NCI-H460 (cell line): ENCODE measurements at regions not wholly inside any gene's neighbourhood (a gene's known extent, or its start where the extent isn't known, plus 50 kb on each side); places are given as distances from the start of the nearest gene placed in this dataset.
A peak's percentile ranks its signal among the peaks of the same experiment; 100 is the strongest.
"Not testable (repeated sequence)": the region's sequence is repeated elsewhere in the genome, so short reads cannot be mapped to it uniquely, and the experiment has no call there.

Source experiments
- DNase-seq: peaks from one replicate; pipeline ENCODE4 v3.0.0-alpha.2; 2016; ENCODE audit warnings: low read depth; ENCODE audit errors: extremely low read depth

- no peak for DNase-seq
These were observed 836.5 kb upstream of the SEMA6D start for GRCh38 chr15:46880791-46881190.

GRCh38 chr15:46892621-46893160 lies 824.6 kb upstream of the SEMA6D start:
- DNase-seq, result peak; percentile 13

- DNase-seq, result no peak
These were observed 822.7 kb upstream of the SEMA6D start for GRCh38 chr15:46894644-46895043.

GRCh38 chr15:46897266-46897665 lies 820.0 kb upstream of the SEMA6D start:
- DNase-seq, result no peak

GRCh38 chr15:46901001-46901400 lies 816.3 kb upstream of the SEMA6D start:
- DNase-seq, result no peak

- DNase-seq, result no peak
These were observed 799.5 kb upstream of the SEMA6D start for GRCh38 chr15:46917721-46918252.

- no peak for DNase-seq
These were observed 798.7 kb upstream of the SEMA6D start for GRCh38 chr15:46918462-46919140.

GRCh38 chr15:46921891-46922290 lies 795.4 kb upstream of the SEMA6D start:
- DNase-seq, result no peak

- DNase-seq, result no peak
These were observed 786.9 kb upstream of the SEMA6D start for GRCh38 chr15:46930426-46930825.

GRCh38 chr15:46933332-46933731 lies 784.0 kb upstream of the SEMA6D start:
- no peak for DNase-seq

GRCh38 chr15:46934851-46935250 lies 782.5 kb upstream of the SEMA6D start:
- no peak for DNase-seq

- no peak for DNase-seq
These were observed 779.1 kb upstream of the SEMA6D start for GRCh38 chr15:46938169-46938568.

- DNase-seq, result no peak
These were observed 776.1 kb upstream of the SEMA6D start for GRCh38 chr15:46941241-46941640.

- DNase-seq, result no peak
These were observed 770.4 kb upstream of the SEMA6D start for GRCh38 chr15:46946953-46947352.

GRCh38 chr15:46955576-46955975 lies 761.7 kb upstream of the SEMA6D start:
- no peak for DNase-seq

- DNase-seq, result no peak
These were observed 760.8 kb upstream of the SEMA6D start for GRCh38 chr15:46956456-46956855.

GRCh38 chr15:46956881-46957280 lies 760.4 kb upstream of the SEMA6D start:
- no peak for DNase-seq

- no peak for DNase-seq
These were observed 756.7 kb upstream of the SEMA6D start for GRCh38 chr15:46960581-46960980.

- no peak for DNase-seq
These were observed 755.5 kb upstream of the SEMA6D start for GRCh38 chr15:46961795-46962194.

- not testable (repeated sequence) for DNase-seq
These were observed 729.2 kb upstream of the SEMA6D start for GRCh38 chr15:46988055-46988454.

- DNase-seq, result no peak
These were observed 720.9 kb upstream of the SEMA6D start for GRCh38 chr15:46996359-46996758.

GRCh38 chr15:46997501-46997900 lies 719.8 kb upstream of the SEMA6D start:
- DNase-seq, result no peak

GRCh38 chr15:47003568-47003967 lies 713.7 kb upstream of the SEMA6D start:
- no peak for DNase-seq
